ENCODE measurements at regions not wholly inside any gene's neighbourhood (a gene's known extent, or its start where the extent isn't known, plus 50 kb on each side); places are given as distances from the start of the nearest gene placed in this dataset.

- TF ChIP-seq CTCF (optimal IDR thresholded peaks at IDR 0.05 in 1 of 3, IDR thresholded peaks at IDR 0.05 in 1 of 3, conservative IDR thresholded peaks at IDR 0.05 in 1 of 3; ENCODE audit: extremely low read depth in 1 of 3, insufficient read depth in 2 of 3, low read length in 3 of 3), result no peak
- no peak for TF ChIP-seq EZH2 (IDR thresholded peaks at IDR 0.05; ENCODE audit: low read length)
These were observed 113.4 kb downstream of the MTNR1B start for GRCh38 chr11:93082900-93083299.
